ENCODE measurements at regions not wholly inside any gene's neighbourhood (a gene's known extent, or its start where the extent isn't known, plus 50 kb on each side); places are given as distances from the start of the nearest gene placed in this dataset.

DNA sequence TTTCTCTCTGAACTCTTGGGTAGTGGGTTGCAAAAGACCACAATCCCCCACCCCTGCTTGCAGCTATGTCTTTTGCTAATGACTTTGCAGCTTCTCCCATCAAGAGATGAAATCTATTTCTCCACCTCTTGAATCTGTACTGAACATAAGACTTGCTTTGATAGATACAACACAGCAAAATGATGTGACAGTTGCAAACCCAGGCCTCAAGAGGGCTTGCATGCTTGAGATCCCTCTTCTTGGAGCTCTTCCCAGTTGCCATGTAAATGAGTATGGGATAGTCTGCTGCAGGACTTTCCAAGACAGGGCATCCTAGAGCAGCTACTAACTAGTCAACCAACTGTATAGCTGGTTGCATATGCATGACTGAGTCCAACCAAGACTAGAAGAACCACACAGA lies 783.6 kb downstream of the PDCD6IP start:
- TF ChIP-seq GABPA (IDR thresholded peaks at IDR 0.05; ENCODE audit: low read depth) (no peak), CHD4 (IDR thresholded peaks at IDR 0.05) (no peak), RELA (IDR thresholded peaks at IDR 0.05; ENCODE audit: borderline replicate concordance, partially characterized antibody) (no peak), JUND (IDR thresholded peaks at IDR 0.05; ENCODE audit: low read depth, low read length) (no peak), EP300 (IDR thresholded peaks at IDR 0.05; ENCODE audit: borderline replicate concordance in 1 of 2, control insufficient read depth in 1 of 2, low read depth in 2 of 2, low read length in 2 of 2) (no peak), ESRRA (IDR thresholded peaks at IDR 0.05; ENCODE audit: low read length) (no peak)
- TF ChIP-seq, protein P1, sequence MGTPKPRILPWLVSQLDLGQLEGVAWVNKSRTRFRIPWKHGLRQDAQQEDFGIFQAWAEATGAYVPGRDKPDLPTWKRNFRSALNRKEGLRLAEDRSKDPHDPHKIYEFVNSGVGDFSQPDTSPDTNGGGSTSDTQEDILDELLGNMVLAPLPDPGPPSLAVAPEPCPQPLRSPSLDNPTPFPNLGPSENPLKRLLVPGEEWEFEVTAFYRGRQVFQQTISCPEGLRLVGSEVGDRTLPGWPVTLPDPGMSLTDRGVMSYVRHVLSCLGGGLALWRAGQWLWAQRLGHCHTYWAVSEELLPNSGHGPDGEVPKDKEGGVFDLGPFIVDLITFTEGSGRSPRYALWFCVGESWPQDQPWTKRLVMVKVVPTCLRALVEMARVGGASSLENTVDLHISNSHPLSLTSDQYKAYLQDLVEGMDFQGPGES (IDR thresholded peaks at IDR 0.05), result no peak
